ENCODE measurements at regions not wholly inside any gene's neighbourhood (a gene's known extent, or its start where the extent isn't known, plus 50 kb on each side); places are given as distances from the start of the nearest gene placed in this dataset.
A peak's percentile ranks its signal among the peaks of the same experiment; 100 is the strongest.
"Not testable (repeated sequence)": the region's sequence is repeated elsewhere in the genome, so short reads cannot be mapped to it uniquely, and the experiment has no call there.

- DNase-seq = no peak
Measured at GRCh38 chr7:136527554-136527953, 340.9 kb upstream of the CHRM2 start.

GRCh38 chr7:136526408-136527105 lies 341.9 kb upstream of the CHRM2 start:
- DNase-seq = no peak

DNA sequence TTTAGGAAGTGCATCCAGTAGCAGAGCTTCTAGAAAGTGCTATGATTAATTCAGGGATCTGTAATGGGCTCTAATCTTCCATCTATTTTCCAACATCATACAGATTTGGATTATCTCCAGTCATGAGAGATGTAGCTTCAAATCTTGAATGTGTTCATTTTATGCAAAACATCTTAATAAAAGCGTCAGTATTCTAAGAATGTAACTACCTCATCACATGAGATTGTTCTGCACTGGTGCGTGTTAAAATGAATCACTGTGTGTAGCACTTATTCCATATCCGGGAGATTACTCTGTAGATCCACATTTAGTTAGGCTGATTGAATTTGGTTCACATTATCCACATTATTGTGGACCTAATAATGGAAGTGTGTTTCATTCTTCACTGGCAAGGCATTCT lies 344.9 kb upstream of the CHRM2 start:
- DNase-seq = no peak

DNA sequence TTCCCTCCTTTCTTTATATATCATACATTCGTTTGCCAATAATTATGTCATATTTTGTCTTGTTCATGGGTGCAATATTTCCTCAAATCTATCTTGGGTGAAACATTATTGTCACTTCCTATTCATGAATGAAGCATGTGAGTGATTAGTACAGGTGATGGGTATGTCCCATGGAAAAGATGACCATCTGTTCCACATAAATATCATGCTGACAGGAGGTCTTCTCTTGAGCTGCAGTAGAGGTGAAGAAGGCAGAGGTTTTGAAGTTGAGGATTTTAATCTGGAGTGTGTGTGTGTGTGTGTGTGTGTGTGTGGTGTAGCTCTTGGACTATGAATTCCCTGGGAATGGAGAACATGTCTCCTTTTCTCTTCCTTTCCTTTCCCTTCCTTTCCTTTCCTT lies 350.5 kb upstream of the CHRM2 start:
- no peak for DNase-seq

DNA sequence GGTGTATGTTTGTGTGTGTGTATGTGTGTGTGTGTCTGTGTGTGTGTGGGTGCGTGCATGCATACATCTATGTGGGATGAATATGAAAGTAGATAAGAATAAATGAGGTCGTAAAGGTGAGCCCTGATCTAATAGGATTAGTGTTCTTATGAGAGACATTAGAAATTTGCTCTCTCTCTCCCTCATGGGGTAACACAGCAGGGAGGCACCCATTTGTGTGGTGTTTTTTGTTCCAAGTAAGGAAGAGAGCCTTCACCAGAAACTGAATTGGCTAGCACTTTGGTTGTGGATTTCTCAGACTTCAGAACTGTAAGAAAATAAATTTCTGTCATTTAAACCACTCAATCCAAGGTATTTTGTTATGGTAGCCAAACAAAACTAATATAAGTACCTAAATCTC lies 353.7 kb upstream of the CHRM2 start:
- no peak for DNase-seq

GRCh38 chr7:136513744-136514143 lies 354.7 kb upstream of the CHRM2 start:
- DNase-seq = no peak

DNA sequence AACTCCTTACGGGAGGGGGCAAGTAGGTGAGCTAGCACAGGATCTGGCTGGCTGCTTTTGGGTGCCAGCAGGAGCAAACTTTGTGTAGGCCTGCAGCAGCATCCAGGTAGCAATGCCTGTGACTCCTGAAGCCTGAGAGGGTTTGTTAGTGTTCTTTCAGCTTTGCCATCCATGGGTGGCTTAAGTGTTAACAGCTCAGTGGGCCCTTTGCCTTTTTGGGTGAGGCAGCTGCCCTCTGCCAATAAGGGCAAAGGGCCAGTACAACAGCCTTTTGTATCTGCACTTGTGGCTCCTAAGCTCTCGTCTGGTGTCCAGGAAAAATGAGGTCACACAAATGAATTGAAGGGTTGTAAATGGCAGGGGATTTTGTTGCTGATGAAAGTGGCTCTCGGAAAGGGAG lies 359.0 kb upstream of the CHRM2 start:
- DNase-seq = no peak

DNA sequence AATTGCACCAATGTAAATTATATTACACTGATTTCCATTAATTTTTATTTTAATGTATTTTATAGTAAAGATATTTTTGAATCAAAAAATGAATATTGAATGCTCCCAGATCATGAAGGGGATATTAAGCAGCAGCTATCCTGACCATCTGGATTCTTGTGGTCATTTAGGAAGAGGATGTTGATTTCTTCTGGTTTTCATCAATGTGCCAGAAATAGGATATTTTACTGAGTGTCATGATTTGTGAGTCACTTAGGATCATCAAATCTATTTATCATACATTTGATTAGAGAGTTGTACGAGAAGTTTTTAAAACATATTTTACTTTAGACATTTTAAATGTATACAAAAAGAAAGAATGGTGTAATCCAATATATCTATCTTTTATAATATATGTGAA lies 366.3 kb upstream of the CHRM2 start:
- no peak for DNase-seq

- DNase-seq = no peak
Measured at GRCh38 chr7:136501151-136501550, 367.3 kb upstream of the CHRM2 start.

DNA sequence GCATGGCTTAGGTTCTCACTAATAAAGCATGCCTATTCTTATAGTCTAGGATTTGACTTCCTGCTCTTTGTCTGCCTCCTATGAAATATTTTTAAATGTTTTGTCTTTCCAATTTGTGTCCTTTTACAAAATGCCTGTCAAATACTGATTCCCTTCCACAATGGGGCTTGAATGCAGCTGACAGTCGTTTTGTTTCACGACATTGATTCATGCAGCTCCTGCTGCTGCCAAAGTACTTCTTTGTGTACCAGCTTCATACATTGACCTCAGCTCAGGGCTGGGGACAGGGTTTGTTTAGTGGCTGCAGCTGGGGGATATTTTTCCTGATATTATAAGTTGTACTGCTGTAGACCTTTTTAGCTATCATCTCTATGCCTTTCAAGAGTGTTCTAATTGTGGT lies 371.9 kb upstream of the CHRM2 start:
- DNase-seq = no peak

DNA sequence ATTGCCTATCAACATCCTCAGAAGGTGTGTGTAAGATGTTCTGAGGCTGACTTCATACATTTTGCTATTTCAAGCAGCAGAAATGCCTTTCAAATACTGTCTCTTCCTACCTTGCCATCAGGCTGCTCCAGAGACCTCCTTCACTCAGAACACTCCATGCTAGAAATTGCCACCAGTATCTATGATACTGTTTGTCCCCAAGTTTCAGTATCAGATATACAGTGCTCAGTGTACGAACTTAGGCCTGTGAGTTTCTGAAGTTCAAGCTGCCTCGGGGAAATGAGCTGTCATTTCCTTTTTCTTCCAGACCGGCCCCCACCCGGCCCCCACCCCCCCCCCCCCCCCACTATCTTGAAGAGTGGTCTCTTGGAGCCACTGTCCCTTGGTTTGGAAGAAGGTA lies 373.4 kb upstream of the CHRM2 start:
- no peak for DNase-seq

GRCh38 chr7:136492366-136492765 lies 376.1 kb upstream of the CHRM2 start:
- DNase-seq = no peak

DNA sequence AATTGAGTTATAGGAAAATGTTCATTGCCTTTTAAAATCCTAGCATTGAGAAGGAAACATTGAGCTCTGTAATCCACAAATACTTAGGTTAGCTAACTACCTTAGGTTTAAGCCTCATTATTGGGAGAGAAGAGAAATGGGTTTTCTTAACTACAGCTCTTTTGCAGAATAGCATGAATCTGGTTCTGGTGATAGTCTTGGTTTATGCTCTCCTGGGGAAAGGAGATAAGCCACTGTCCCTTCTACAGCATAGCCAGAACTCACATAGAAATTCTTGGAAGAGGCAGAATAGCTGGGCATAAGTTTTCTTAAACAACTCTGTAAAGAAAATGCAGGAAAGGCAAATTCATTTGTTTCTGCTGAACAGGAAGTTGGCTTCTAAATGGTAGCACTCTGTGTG lies 378.6 kb upstream of the CHRM2 start:
- no peak for DNase-seq

- DNase-seq = no peak
Measured at GRCh38 chr7:136480901-136481300, 387.6 kb upstream of the CHRM2 start.

DNA sequence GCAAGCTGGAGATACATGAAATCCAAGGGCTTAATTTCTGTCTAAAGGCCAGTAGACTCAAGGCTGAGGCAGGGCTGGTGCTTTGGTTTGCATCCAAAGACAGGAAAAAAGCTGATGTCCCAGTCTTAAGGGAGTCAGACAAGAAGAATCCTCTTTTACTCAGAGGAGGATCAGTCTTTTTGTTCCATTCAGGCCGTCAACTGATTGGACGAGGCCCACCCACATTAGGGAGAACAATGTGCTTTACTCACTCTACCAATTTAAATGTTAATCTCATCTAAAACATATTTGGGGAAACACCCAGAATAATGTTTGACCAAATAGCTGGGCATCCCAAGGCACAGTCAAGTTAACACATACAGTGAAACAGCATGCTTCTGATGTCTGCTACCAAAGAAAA lies 388.5 kb upstream of the CHRM2 start:
- no peak for DNase-seq

- DNase-seq = no peak
Measured at GRCh38 chr7:136470179-136470578, 398.3 kb upstream of the CHRM2 start.

GRCh38 chr7:136452949-136453348 lies 415.5 kb upstream of the CHRM2 start:
- no peak for DNase-seq

DNA sequence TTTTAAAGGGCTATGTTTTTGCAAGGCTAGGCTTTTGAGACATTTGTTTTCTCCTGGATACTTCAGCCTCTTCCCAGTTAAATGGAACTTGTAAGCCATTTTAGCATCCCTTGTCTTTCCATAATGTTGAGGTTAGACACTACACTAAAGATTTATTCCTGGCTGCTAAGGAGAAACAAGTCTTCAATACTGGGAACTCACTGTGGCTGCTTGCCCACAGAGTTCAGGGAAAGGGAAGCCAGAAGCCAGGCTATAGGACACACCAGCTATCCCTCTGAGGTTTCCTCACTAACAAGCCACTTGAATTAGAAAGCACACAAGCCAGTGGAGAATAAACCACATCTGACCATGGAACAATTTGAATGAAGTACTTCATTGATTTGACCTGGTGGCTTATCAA lies 421.7 kb upstream of the CHRM2 start:
- DNase-seq = no peak

GRCh38 chr7:136441835-136442234 lies 426.6 kb upstream of the CHRM2 start:
- no peak for DNase-seq

DNA sequence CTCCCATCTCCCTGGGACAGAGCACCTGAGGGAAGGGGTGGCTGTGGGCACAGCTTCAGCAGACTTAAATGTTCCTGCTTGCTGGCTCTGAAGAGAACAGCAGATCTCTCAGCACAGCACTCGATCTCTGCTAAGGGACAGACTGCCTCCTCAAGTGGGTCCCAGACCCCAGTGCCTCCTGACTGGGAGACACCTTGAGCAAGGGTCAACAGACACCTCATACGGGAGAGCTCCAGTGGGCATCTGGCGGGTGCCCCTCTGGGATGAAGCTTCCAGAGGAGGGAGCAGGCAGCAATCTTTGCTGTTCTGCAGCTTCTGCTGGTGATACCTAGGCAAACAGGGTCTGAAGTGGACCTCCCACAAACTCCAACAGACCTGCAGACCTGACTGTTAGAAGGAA lies 436.7 kb upstream of the CHRM2 start:
- not testable (repeated sequence) for DNase-seq

DNA sequence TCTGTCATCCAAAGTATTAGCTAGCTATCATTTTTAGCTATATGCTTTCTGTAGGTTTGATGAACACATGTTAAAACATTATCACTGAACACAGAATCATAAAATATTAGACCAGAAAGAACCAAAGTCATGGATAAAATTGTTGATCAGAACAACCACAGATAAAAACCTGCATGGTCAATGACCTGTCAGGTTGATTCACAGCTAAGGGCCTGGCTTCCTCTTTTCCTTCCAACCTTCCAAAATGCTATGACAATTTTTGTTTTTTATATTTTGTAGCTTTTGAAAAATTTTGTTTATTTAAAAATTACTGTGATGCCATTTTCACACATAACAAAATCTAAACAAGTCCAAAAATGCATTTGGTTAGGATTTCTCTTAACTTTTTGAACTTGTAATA lies 444.4 kb upstream of the CHRM2 start:
- DNase-seq = no peak

GRCh38 chr7:136419740-136420139 lies 442.6 kb upstream of the MTPN start:
- DNase-seq = not testable (repeated sequence)

DNA sequence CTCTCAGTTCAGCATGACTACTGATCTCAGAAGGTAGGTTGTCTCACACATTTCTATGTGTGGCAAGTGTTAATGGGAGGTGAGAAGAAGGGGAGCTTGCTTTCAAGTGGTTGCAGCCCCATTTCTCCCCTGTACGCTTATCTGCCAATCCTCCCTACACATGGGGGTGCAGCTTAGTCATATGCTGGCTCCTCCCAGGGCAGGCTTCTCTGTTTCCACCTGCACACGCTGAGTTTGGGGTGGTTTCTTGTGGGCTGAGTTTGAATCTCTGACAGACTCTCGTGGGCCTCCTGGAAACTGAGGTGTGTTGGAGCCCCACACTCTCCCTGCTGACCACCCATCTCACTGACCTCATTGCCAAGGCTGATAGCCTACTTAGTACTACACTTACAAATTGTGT lies 435.8 kb upstream of the MTPN start:
- DNase-seq = no peak

GRCh38 chr7:136405931-136406777 lies 429.0 kb upstream of the MTPN start:
- DNase-seq = peak; percentile 77

- no peak for DNase-seq
Measured at GRCh38 chr7:136403591-136403990, 426.4 kb upstream of the MTPN start.
